ENCODE measurements at regions not wholly inside any gene's neighbourhood (a gene's known extent, or its start where the extent isn't known, plus 50 kb on each side); places are given as distances from the start of the nearest gene placed in this dataset.
"Not testable (repeated sequence)": the region's sequence is repeated elsewhere in the genome, so short reads cannot be mapped to it uniquely, and the experiment has no call there.

DNA sequence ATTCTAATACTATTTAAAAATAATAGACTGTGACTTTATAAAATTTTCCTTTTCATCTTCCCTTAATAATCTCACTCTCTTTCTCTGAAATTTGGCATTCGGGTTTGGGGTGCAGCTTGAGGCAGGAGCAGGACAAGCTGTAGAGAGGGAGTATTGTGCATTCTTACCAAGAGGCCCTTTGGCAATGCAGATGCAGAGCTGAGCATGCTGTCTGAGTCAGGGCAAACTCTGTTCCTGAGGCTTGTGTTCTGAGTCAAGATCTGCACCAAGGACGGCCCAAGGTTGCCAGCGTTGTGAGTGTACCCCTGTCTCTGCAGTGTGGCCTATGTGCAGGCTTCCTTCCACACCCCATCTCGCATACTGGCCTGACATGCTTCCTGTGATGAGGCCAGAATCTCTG, 343.8 kb upstream of the FRG2C start:
- no peak for ATAC-seq
- no peak for DNase-seq

DNA sequence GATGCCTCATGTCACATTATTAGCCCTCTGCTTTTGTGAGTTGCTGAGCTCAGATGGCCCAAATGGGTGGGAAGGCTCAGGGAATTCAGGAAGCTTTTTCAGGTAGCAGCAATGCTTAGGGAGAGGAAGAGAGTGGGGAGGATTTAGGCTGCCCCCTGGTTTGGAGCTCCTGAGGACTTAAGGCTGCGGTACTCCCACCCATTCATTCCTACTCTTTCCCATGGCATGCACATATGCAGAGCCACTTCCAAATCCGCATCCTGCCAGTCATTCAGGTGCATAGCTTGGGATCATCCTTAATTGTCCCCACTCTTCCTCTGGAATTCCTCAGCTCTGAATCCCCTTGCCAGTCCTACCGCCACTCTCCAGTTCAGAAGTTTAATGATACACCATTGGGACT, 343.1 kb upstream of the FRG2C start:
- Histone ChIP-seq H3K36me3 (no peaks in the 10 kb centered on the region), H3K27ac (no peak overlapping the region), H3K27me3 (ENCODE audit: low read depth) (no peaks in the 10 kb centered on the region), H3K9me3 (no peaks in the 10 kb centered on the region), H3K4me1 (no peaks in the 10 kb centered on the region), H3K4me3 (no peak overlapping the region)
- intact Hi-C loops (cut with DNase I) = no loop called here
- DNase-seq = no peak
- TF ChIP-seq, protein P1, sequence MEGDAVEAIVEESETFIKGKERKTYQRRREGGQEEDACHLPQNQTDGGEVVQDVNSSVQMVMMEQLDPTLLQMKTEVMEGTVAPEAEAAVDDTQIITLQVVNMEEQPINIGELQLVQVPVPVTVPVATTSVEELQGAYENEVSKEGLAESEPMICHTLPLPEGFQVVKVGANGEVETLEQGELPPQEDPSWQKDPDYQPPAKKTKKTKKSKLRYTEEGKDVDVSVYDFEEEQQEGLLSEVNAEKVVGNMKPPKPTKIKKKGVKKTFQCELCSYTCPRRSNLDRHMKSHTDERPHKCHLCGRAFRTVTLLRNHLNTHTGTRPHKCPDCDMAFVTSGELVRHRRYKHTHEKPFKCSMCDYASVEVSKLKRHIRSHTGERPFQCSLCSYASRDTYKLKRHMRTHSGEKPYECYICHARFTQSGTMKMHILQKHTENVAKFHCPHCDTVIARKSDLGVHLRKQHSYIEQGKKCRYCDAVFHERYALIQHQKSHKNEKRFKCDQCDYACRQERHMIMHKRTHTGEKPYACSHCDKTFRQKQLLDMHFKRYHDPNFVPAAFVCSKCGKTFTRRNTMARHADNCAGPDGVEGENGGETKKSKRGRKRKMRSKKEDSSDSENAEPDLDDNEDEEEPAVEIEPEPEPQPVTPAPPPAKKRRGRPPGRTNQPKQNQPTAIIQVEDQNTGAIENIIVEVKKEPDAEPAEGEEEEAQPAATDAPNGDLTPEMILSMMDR (IDR thresholded peaks at IDR 0.05) = no peak
- ATAC-seq = no peak

More for the DNA sequence above, 343.8 kb upstream of the FRG2C start:
- Histone ChIP-seq H3K9me3 (no peaks in the 10 kb centered on the region), H3K4me3 (no peak overlapping the region), H3K4me1 (no peaks in the 10 kb centered on the region), H3K27me3 (ENCODE audit: low read depth) (no peaks in the 10 kb centered on the region), H3K27ac (no peak overlapping the region), H3K36me3 (no peaks in the 10 kb centered on the region)
- intact Hi-C loops (cut with DNase I) = no loop called here
- TF ChIP-seq, protein P1 (IDR thresholded peaks at IDR 0.05) = no peak

DNA sequence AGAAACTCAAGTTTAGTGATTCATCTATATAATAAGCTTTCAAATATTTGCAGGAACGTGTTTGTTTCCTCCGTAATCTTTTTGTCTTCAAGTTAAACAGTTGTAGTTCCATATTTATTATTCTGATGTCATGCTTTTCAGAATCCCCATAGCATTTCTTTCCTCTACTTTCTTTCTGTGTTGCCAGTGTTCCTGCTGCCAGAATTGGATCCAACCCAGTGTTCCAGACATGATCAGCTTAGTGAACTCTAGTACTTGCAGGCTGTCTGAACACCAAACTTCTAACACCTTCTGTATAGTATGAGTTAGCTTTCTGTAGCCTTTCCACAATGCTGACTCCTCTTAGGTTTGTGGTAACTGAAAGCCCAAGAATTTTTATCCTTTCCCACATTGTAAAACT, 340.2 kb upstream of the FRG2C start:
- DNase-seq; H3K27me3 ChIP-seq (ENCODE audit: low read depth); H3K27ac ChIP-seq; intact Hi-C loops (cut with DNase I); H3K4me1 ChIP-seq; H3K36me3 ChIP-seq; H3K4me3 ChIP-seq; ATAC-seq; H3K9me3 ChIP-seq: not testable (repeated sequence)

DNA sequence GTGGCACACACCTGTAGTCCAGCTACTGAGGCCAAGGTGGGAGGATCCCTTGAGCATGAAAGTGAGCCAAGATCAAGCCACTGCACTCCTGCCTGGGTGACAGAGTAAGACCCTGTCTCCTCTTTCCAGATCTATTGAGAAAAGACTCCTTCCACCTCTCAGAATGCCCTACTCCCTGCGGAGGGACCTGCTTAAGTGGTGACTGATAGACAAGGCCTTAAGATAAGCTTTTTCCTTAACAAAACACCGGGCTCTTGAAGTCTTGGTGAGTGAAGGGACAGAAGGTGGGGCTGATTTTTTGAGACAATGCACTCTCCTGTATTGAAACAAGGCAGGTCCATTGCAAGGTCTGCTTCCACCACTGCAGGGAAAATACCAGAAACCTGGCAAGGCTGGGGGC, 338.4 kb upstream of the FRG2C start:
- no peak overlapping the region for H3K27ac ChIP-seq
- H3K4me1 ChIP-seq = no peaks in the 10 kb centered on the region
- TF ChIP-seq, protein P1 (IDR thresholded peaks at IDR 0.05) = no peak
- H3K4me3 ChIP-seq = no peak overlapping the region
- H3K27me3 ChIP-seq (ENCODE audit: low read depth) = no peaks in the 10 kb centered on the region
- no peaks in the 10 kb centered on the region for H3K9me3 ChIP-seq
- no peak for DNase-seq
- intact Hi-C loops (cut with DNase I) = no loop called here
- no peaks in the 10 kb centered on the region for H3K36me3 ChIP-seq
- ATAC-seq = no peak

DNA sequence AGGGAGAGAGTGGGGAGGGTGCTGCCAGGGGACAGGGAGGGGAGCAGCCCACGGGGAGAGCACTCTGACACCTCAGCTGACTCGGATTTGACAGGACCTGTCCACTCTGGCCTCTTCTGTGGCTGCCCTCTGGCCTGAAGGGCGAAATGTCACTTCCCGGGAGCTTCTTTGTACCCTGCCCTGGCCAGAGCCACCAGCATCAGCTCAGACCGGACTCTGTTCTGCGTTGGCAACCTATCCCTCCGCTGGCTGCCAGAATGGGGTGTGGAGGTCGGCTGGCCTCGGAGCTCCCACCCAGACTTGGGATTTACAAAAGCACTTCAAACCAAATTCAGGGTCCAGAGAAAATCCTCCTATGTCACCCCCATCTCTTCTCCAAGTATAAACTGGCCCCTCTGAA, 336.7 kb upstream of the FRG2C start:
- no peak for ATAC-seq
- no peak overlapping the region for H3K27ac ChIP-seq
- intact Hi-C loops (cut with DNase I) = no loop called here
- H3K36me3 ChIP-seq = no peaks in the 10 kb centered on the region
- H3K9me3 ChIP-seq = no peaks in the 10 kb centered on the region
- no peaks in the 10 kb centered on the region for H3K27me3 ChIP-seq (ENCODE audit: low read depth)
- DNase-seq = no peak
- no peaks in the 10 kb centered on the region for H3K4me1 ChIP-seq
- H3K4me3 ChIP-seq = no peak overlapping the region
- TF ChIP-seq, protein P1 (IDR thresholded peaks at IDR 0.05) = no peak

DNA sequence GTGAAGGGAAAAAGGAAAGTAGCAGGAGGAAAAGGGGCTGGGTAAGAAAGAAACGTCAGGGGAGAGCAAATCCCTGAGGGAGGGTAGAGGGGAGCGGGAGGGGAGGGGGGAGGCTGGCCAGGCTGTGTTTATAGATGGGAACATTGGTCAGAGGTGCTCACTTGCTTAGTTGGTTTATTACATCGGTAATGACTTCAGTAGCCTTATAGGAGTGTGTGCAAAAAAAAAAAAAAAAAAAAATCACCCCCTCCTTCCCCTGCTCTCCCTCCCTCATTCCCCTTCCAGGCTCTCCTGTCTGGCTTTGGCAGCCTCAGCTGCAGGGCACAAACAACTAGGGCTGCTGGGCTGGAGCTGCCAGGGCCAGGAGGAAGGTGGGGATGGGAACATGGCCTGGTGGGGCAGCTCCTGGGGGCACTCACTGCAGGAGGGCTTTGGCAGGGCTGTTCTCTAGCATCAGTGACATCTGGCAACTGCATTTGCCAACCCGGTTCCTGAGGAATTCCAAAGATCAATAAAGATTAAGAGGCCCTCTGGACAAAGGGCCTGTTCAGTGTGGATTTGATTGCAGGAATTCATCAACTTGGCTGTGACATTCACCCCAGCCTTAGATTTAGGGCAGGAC, 334.5 kb upstream of the FRG2C start:
- Histone ChIP-seq H3K4me1 (no peaks in the 10 kb centered on the region), H3K4me3 (no peak overlapping the region), H3K27me3 (ENCODE audit: low read depth) (no peaks in the 10 kb centered on the region), H3K9me3 (no peaks in the 10 kb centered on the region), H3K36me3 (no peaks in the 10 kb centered on the region), H3K27ac (no peak overlapping the region)
- intact Hi-C loops (cut with DNase I) = no loop called here
- DNase-seq (no peak), ATAC-seq (no peak)
- TF ChIP-seq, protein P1 (IDR thresholded peaks at IDR 0.05) = no peak

DNA sequence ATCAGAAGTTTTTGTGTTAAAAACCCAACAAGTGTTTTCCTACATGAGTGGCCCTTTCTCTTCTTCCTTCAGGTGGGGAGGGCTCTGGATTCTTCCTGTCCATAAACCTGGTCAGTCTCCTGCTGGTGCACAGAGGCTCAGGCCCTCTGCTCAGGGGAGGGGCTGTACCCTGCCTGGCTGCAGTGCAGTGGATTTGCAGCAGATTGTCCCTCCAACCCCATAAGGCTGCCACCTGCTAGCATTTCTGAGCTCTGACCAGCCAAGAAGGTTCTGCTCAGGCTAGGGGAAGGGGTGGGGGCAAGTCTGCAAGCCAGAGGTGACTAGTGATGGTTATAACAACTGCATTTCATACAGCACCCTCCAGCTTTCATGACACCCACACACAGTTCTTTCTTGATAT, 333.7 kb upstream of the FRG2C start:
- H3K27ac ChIP-seq; intact Hi-C loops (cut with DNase I); H3K27me3 ChIP-seq (ENCODE audit: low read depth); H3K4me3 ChIP-seq; H3K9me3 ChIP-seq; H3K4me1 ChIP-seq; ATAC-seq; DNase-seq; H3K36me3 ChIP-seq: not testable (repeated sequence)

DNA sequence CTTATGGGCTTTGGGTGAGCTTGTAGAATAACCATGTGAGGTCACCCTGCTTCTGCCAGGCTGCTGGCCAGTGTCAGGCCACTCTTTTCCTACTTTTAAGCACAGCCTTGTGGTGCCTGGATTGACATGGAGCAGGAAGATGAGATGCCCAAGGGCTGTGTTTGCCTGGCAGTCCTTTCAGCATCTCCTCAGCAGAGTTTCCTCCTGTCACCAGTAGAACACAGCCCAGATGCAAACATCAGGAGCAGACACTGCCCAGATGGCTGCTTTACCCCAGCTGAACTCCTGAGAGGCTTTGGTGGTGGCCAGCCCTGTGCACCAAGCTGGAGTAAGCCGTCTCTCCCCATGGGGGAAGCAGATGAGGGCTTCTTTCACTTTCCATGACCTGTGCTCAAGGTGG, 332.0 kb upstream of the FRG2C start:
- DNase-seq; H3K4me1 ChIP-seq; H3K4me3 ChIP-seq; H3K27ac ChIP-seq; H3K27me3 ChIP-seq (ENCODE audit: low read depth); intact Hi-C loops (cut with DNase I); H3K36me3 ChIP-seq; H3K9me3 ChIP-seq; ATAC-seq: not testable (repeated sequence)

Measured in lower lobe of right lung (tissue), 2 donors.